ENCODE measurements at regions not wholly inside any gene's neighbourhood (a gene's known extent, or its start where the extent isn't known, plus 50 kb on each side); places are given as distances from the start of the nearest gene placed in this dataset.

DNA sequence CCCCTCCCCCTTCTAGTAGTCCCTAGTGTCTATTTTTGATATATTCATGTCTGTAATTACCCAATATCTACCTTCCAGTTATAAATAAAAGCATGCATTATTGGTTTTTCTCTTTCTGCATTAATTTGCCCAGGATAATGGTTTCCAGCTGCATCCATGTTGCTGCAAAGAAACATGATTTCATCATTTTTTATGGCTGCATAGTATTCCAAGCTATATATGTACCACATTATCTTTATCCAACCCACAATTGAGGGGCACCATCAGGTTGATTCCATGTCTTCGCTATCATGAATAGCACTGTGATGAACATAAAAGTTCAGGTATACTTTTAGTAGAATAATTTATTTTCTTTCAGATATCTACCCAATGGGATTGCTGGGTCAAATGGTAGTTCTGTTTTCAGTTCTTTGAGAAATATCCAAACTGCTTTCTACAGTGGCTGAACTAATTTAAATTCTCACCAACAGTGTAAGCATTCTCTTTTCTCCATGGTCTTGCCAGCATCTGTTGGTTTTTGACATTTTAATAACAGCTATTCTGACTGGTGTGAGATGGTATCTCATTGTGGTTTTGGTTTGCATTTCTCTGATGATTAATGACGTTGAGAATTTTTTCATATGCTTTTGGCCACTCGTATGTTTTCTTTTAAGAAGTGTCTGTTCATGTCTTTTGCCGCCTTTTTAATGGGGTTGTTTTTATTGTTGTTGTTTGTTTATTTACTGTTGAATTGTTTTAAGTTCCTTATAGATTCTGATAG lies 746.1 kb upstream of the MEF2C start:
- no peak for DNase-seq (ENCODE audit: low spot score)

DNA sequence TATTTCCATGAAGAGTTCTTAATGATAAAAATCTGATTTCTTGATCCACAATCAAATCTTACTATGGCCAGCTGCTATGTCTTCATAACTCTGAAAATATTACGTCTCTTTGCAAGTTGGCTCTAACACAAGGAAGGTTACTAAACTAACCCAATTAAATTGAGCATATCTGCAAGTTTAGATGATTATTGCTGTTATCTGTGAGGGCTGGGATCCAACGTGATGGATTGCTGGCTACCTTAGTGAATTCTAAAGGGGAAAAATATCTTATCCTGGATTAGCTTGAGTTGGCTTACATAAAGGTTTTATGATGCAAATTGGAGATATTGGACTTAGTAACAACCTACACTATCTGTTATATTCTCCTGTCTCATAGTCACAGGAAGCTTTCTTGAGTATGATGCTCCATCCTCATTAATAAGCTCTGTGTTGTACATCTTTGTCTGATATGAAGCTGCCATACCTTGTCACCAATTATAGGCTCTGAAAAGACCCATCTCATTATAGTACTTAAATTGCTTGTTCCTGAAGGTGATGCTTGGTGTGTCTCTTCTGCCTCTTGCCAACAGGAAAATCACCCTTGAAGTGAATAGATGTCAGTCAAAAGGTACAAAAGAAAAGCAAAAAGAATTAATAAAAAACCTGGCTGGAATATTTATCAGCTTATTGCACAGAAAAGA lies 733.0 kb upstream of the MEF2C start:
- DNase-seq (ENCODE audit: low spot score), result no peak

- no peak for DNase-seq (ENCODE audit: low spot score)
These were observed 730.4 kb upstream of the MEF2C start for GRCh38 chr5:89613222-89613956.

- DNase-seq (ENCODE audit: low spot score), result no peak
These were observed 724.1 kb upstream of the MEF2C start for GRCh38 chr5:89606939-89607534.

- no peak for DNase-seq (ENCODE audit: low spot score)
These were observed 721.4 kb upstream of the MEF2C start for GRCh38 chr5:89604342-89604741.

GRCh38 chr5:89601880-89602279 lies 718.9 kb upstream of the MEF2C start:
- no peak for DNase-seq (ENCODE audit: low spot score)

GRCh38 chr5:89597878-89598277 lies 714.9 kb upstream of the MEF2C start:
- no peak for DNase-seq (ENCODE audit: low spot score)

DNA sequence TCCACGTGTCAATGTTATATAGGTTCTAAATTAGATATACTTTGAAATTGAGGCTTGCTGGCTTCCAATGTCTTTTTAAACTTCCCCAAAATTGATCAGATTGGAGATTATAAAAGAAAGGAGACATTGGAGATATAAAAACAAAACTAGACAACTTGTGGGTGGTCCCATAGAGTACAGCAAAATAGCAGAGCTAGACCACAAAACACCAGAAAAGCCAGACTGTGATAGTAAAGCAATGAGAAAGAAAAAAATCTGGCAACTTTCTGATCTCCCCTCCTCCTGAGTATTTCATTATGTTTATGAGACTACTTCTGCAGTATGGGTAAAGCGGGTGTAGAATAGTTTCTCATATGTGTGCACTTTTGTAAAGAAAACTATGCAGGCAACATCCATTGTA lies 713.8 kb upstream of the MEF2C start:
- DNase-seq (ENCODE audit: low spot score), result no peak

GRCh38 chr5:89595056-89595455 lies 712.1 kb upstream of the MEF2C start:
- no peak for DNase-seq (ENCODE audit: low spot score)

DNA sequence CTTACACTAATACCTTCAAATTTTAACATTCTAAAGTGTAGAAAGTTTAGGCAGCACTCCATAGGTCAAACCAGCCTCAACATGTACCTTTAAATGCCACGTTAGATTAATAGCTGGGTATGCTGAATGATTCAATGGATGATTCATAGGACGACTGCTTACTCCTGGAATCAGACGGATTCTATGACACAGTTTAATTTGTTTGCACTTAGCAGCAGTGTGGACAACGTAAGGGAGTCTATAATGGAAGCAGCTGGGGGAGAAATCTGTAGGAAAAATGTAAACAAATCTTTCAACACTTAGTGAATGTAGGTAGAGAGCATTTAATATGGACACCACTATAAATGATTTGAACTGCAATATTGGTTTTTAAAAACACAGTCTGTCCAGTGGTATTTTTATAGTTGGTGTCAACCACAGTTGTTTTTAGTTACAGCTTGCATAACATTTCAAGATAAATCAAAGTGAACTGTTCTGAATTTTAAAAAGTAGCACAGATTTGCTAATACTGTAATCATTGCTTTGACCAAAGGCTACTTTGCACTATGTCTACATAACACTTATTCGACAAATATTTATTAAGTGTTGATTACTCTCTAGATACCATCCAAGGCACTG lies 701.5 kb upstream of the MEF2C start:
- no peak for DNase-seq (ENCODE audit: low spot score)

DNA sequence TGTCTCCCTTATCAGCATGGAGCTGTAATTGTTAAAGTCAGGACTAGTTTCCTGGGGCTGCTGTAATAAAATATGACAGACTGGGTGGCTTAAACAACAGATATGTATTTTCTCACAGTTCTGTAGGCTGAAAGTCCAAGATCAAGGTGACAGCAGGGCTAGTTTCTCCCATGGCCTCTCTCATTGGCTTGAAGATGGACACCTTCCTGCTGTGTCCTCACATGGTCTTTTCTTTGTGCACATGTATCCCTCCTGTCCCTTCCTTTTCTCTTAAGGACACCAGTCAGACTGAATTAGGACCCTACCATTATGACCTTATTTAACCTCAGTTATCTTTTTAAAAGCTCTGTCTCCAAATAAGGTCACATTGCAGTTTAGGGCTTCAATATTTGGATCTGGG lies 700.5 kb upstream of the MEF2C start:
- no peak for DNase-seq (ENCODE audit: low spot score)

DNA sequence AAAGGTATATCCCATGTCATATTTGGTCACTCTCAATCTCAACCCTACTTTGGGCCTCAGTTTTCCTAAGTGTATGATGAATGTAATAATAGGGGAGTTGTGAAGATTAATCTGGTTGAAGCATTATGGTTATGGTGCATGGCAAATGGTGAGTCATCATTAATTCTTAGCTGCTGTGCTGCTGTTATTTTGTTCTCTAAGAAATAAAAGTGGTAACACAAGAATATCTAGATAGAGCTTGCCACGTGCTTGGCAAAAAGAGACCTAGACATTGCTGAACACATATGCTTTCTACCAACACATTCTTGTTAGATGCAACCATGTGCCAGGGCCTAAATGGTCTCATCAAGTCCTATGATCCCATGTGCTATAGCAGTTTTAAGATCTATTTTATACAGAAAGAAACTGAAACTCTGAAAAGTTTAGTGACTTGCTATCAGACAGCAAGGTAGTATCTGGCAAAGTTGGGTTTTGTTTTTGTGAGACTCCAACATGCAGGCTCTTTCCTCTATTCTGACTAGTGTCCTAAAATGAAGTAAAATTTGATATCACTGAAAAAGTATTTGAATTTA lies 699.9 kb upstream of the MEF2C start:
- no peak for DNase-seq (ENCODE audit: low spot score)

GRCh38 chr5:89580976-89581375 lies 698.0 kb upstream of the MEF2C start:
- no peak for DNase-seq (ENCODE audit: low spot score)

GRCh38 chr5:89575319-89575718 lies 692.3 kb upstream of the MEF2C start:
- no peak for DNase-seq (ENCODE audit: low spot score)

GRCh38 chr5:89573345-89573744 lies 690.4 kb upstream of the MEF2C start:
- no peak for DNase-seq (ENCODE audit: low spot score)

- no peak for DNase-seq (ENCODE audit: low spot score)
These were observed 689.7 kb upstream of the MEF2C start for GRCh38 chr5:89572696-89573095.

GRCh38 chr5:89570557-89570956 lies 687.6 kb upstream of the MEF2C start:
- DNase-seq (ENCODE audit: low spot score), result no peak

DNA sequence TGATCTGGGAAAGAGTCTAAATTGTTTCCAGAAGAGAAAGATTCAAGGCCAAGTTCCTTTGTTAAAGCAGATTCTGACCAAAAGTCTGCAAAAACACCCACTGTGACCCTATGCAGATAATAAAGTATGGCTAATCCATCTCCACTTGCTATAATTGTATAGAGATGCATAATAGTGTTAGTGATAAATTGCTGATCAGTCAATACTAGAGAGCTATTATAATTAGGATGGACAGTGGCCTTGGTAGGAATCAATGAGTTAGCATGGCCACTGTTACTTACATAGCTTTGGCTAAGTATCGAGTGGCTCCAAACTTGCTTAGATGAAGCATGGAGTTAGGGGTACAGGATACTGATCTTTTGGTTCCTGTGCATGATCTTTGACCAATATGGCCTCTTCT lies 683.4 kb upstream of the MEF2C start:
- DNase-seq (ENCODE audit: low spot score), result no peak

GRCh38 chr5:89560696-89561095 lies 677.7 kb upstream of the MEF2C start:
- DNase-seq (ENCODE audit: low spot score), result no peak

DNA sequence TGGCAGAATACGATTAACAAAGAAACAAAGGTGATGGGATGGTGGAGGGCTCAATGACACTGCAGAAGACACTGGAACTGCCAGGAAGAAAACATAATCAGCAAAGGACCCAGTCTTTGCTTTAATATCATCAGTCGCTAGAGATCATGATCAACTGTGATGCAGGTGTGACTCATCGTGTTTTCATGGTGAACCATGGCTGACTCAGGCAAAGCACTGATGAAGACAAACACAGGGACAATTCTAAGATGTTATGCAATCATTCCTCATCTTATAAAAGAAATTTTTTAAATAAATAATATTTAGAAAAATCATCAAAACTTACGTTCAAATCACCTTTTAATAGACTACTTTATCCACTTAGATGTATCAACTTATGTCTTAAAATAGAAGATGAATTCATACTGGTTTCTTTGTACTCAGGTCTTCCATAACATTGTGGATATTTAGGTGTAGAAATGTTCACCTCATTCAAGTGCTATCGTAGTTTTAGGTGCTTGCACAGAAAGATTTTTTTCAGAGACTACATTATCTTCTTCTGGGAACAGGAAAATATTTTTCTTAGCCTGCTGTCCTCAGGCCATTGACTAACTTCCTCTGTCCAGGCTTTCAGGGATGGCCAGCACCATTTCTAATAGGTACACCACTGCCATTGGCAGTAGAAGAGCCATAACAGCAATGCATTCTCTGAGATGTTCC lies 673.4 kb upstream of the MEF2C start:
- no peak for DNase-seq (ENCODE audit: low spot score)

- DNase-seq (ENCODE audit: low spot score), result no peak
These were observed 663.7 kb upstream of the MEF2C start for GRCh38 chr5:89546657-89547056.
